ENCODE measurements at regions not wholly inside any gene's neighbourhood (a gene's known extent, or its start where the extent isn't known, plus 50 kb on each side); places are given as distances from the start of the nearest gene placed in this dataset.
A peak's percentile ranks its signal among the peaks of the same experiment; 100 is the strongest.

DNA sequence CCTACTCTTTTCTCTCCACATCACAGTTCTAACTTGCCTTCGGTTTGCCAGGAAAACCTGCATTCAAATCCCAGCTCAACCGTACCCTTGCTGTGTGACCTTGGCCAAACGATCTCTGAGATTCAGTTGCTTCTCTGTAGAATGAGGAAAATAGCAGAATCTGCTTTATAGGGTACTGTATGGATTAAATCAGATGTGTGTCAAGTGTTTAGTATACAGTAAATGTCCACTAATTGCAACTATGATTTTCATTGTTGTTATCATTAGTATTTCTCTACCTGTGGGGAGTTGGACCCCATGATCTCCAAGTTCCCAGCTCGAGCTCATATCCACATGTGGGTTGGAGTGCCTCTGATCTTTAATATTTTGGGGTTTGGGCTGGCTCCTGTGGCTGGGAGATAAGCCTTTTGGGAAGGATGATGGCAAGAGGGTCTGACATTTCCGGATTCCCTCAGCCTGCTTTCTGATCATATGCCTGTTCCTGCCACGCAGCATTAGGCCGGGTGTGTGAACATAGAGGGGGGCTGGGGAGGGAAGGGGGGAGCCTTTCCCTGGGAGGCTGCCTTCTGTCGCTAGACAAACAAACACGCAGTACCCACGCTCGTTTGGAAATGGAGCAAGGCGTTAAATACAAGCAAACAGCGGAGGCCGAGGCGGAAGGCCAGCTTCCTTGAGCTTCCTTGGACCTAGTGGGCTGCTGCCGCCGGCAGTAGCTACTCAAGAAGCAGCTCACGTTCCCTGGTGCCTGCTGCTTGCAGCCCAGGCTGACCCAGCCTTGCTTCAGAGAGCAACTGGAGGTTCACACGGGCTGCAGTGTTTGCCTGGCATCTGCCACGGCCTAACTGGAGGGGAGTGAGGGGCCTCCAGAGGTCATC is 213.5 kb upstream of the LHX5 start:
- no peak for DNase-seq (ENCODE audit: low spot score)

GRCh38 chr12:113684053-113684907 is 212.6 kb upstream of the LHX5 start:
- no peak for DNase-seq (ENCODE audit: low spot score)

GRCh38 chr12:113683574-113683973 is 211.9 kb upstream of the LHX5 start:
- DNase-seq (ENCODE audit: low spot score) = no peak

- DNase-seq (ENCODE audit: low spot score) = no peak
These were observed 209.2 kb upstream of the LHX5 start for GRCh38 chr12:113680868-113681267.

GRCh38 chr12:113678223-113679119 is 206.8 kb upstream of the LHX5 start:
- DNase-seq (ENCODE audit: low spot score) = peak; percentile 27

DNA sequence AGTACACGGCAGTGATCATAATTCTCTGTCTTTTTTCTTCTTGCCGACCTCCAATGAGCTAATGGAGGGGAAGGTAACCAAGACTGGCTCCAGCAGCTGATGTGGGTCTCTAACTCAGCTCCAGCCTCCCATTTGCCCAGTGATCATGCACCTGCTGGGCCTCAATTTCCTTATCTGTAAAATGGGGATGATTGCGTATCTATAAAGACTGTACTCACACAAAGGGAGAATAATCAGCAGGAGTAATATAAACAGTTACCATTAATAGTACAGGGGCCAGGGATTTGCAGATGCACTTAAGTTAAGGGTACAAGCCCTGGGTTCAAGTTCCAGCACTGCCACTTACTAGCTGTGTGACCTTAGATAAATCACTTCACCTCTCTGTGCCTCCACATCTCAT is 204.9 kb upstream of the LHX5 start:
- DNase-seq (ENCODE audit: low spot score) = no peak

GRCh38 chr12:113676117-113676516 is 204.4 kb upstream of the LHX5 start:
- DNase-seq (ENCODE audit: low spot score) = no peak

DNA sequence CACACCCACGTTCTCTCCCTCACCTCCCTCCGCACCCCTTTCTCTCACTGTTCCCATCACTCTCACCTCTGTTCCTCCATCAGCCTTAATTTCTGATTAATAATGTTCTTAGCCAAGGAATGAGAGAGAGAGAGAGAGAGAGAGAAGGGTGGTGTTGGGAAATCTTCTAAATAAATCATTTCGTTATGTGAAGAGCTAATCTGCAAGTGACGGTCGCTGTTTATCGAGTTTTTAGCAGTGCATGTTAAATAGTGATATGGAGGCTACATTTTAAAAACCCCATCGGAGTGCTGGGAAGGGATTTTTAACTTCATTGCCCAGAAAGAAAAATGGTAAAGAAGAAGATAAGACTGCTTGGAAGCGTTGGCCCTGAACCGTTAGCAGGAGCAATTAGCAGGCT is 203.3 kb upstream of the LHX5 start:
- DNase-seq (ENCODE audit: low spot score) = no peak

DNA sequence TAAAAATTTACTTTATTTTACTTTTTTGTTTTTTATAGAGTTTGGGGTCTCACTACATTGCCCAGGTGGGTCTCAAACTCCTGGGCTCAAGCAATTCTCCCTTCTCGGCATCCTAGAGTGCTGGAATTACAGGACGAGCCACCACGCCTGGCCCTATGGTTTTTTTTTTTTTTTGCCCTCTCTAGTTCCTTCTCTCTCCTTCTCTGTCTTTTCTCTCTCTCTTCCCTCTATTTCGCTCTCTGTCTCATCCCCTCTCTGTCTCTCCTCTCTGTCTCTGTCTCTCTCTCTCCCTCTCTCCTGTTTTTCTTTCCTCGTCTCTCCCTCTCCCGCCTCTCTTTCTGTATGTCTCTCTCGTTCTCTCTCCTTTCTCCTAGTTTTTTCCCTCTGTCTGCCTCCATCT is 202.6 kb upstream of the LHX5 start:
- no peak for DNase-seq (ENCODE audit: low spot score)

GRCh38 chr12:113673458-113674238 is 202.0 kb upstream of the LHX5 start:
- no peak for DNase-seq (ENCODE audit: low spot score)

DNA sequence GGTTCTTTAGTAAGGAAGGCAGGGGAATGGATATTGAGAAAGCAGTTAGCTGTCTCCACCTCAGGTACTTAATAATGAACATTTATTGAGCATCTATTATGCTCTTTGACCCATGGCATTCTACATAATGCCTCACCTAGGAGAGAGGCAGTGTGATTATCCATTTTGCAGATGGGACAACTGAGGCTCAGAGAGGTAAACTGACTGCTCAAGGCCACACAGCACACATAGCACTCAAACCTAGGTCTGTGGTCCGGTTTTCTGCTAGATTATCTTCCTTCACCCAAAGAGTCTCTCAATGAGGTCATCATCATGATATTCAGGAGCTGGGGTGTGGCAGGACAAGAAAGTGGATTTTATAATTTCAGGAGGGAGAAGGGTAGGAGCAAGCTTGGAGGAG is 199.1 kb upstream of the LHX5 start:
- no peak for DNase-seq (ENCODE audit: low spot score)

GRCh38 chr12:113667676-113668356 is 196.1 kb upstream of the LHX5 start:
- DNase-seq (ENCODE audit: low spot score) = no peak

DNA sequence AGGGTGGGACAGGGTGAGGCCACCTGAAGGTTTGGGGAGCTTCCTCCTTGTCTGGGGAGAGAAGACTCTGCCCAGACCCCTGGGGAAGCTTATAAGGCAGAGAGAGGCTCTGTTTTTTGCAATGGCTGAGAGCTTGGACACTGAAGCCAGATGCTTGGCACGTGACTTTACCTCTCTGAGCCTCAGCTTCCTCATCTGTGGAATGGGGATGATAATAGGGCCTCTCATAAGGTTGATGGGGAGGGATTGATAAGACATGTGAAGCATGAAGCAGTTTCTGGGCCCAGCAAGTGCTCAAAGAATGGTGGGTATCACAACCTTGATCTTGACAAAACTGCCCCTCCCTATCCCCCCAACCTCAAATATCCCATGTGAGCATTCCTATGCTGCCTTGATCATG is 195.4 kb upstream of the LHX5 start:
- DNase-seq (ENCODE audit: low spot score) = no peak

DNA sequence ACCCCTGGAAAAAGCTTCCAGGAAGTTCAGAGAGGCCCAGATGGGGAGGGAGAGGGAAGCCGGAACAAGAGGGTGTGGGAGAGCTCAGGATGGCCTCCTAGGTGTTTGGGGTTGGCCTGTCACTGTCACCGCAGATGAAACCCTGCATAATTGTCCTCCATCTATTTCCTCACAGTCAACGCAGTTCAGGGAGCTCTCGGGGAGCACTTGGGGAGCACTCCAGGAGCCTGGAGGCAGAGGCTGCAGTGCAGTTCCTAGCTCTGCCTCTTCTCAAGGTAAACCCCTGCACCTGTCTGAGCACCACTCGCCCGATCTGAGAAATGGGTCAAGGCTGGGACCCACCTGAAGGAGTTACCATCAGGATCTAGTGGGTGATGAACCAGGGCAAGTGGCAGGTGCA is 194.6 kb upstream of the LHX5 start:
- no peak for DNase-seq (ENCODE audit: low spot score)

DNA sequence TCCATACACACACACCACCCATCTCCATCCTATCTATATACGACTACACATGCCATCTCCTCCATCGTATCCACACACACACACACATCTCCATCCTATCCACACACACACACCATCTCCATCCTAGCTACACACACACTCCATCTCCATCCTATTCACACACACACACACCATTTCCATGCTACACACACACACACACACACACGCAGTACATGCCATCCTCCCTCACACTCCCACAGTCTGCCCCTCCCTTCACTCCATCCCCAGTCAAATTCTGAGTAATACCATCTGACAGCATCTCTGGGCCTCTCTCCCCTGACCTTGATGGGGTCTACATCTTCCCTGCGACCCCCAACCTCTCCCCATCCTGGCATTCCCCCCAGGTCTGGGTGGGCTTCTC is 193.8 kb upstream of the LHX5 start:
- no peak for DNase-seq (ENCODE audit: low spot score)

DNA sequence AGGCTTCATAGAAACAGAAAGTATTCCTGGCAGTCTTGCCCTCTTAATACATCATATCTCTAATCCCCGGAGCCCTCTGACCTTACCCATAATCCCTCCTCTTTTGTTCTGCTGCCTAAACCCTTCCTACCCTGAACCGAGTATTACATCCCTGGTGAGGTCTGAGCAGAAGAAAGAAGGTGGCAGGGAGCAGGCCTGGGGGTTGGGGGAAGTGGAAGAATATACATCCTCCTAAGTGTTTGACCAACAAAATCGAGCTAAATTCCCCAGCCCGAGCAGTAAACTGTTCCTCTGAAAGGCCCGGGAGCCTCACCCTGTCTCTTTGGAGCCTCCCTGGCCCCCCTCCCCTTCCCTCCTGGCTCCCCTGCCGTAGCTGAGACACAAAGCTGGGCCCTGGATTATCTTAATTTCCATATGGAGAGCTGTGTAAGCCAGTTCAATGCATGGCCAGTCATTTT is 192.6 kb upstream of the LHX5 start:
- DNase-seq (ENCODE audit: low spot score) = no peak

GRCh38 chr12:113663396-113663795 is 191.7 kb upstream of the LHX5 start:
- no peak for DNase-seq (ENCODE audit: low spot score)

DNA sequence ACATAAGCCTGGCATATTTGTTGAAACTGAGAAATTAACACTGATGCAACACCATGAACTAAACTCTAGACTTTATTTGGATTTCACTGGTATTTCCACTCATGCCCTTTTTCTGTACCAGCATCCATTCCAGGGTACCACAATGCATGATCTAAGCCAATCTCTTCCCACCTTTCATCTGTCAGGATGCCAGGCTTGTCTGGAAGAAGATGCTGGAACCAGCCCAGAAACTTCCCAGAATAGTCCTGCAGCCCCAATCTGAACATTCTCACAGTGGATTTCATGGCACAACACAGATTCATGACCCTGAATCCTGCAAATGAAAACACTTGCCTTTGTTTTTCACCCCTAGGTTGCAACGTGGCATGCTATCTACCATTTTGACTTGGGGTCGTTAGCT is 189.3 kb upstream of the LHX5 start:
- no peak for DNase-seq (ENCODE audit: low spot score)

- DNase-seq (ENCODE audit: low spot score) = no peak
These were observed 187.7 kb upstream of the LHX5 start for GRCh38 chr12:113659416-113659815.

DNA sequence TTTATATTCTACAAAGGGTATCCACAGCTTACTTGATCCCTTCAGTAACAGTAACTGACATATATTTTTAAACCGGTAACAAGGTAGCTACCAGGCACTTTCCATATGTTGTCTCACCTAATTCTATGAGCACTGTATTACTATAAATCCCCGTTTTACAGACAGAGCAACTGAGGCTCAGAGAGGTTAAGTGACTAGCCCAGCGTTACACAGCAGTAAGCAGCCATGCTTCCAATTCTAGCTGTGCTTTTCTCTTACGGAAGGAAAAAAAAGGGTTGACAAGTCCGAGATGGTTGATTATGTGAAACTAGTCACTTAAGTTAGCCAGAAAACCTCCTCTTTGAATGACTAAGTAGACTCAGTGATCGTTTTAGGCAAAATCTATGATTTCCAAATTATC is 187.3 kb upstream of the LHX5 start:
- no peak for DNase-seq (ENCODE audit: low spot score)

Measured in RKO (cell line).